ENCODE measurements at regions not wholly inside any gene's neighbourhood (a gene's known extent, or its start where the extent isn't known, plus 50 kb on each side); places are given as distances from the start of the nearest gene placed in this dataset.

GRCh38 chr7:7118822-7119221 is 63.5 kb upstream of the C1GALT1 start:
- TF ChIP-seq POLR2A (IDR thresholded peaks at IDR 0.05), result no peak
- TF ChIP-seq, protein P1, sequence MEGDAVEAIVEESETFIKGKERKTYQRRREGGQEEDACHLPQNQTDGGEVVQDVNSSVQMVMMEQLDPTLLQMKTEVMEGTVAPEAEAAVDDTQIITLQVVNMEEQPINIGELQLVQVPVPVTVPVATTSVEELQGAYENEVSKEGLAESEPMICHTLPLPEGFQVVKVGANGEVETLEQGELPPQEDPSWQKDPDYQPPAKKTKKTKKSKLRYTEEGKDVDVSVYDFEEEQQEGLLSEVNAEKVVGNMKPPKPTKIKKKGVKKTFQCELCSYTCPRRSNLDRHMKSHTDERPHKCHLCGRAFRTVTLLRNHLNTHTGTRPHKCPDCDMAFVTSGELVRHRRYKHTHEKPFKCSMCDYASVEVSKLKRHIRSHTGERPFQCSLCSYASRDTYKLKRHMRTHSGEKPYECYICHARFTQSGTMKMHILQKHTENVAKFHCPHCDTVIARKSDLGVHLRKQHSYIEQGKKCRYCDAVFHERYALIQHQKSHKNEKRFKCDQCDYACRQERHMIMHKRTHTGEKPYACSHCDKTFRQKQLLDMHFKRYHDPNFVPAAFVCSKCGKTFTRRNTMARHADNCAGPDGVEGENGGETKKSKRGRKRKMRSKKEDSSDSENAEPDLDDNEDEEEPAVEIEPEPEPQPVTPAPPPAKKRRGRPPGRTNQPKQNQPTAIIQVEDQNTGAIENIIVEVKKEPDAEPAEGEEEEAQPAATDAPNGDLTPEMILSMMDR (IDR thresholded peaks at IDR 0.05), result no peak

Data from adrenal gland (tissue), 5 donors.